ENCODE measurements at regions not wholly inside any gene's neighbourhood (a gene's known extent, or its start where the extent isn't known, plus 50 kb on each side); places are given as distances from the start of the nearest gene placed in this dataset.

GRCh38 chr5:117889596-117889995 lies 1098.8 kb downstream of the DTWD2 start:
- TF ChIP-seq POLR2A (IDR thresholded peaks at IDR 0.05; ENCODE audit: low read depth, low read length), result no peak
- no peak for TF ChIP-seq POLR2AphosphoS5 (IDR thresholded peaks at IDR 0.05; ENCODE audit: low read depth, low read length)
- TF ChIP-seq TAF1 (IDR thresholded peaks at IDR 0.05; ENCODE audit: borderline replicate concordance, low read depth, low read length), result no peak

All from GM12892 (cell line).